GM18909 (cell line): ENCODE measurements at regions not wholly inside any gene's neighbourhood (a gene's known extent, or its start where the extent isn't known, plus 50 kb on each side); places are given as distances from the start of the nearest gene placed in this dataset.

ENCODE experiments used
- ATAC-seq: cut with Tn5 transposase; IDR thresholded peaks from one replicate; pipeline ENCODE4 v1.9.1; 2021; ENCODE audit warnings: mild to moderate bottlenecking; ENCODE audit not compliant: unreplicated experiment, poor library complexity

GRCh38 chr2:4445821-4446220 is 742.4 kb downstream of the DCDC2C start:
- ATAC-seq = no peak

DNA sequence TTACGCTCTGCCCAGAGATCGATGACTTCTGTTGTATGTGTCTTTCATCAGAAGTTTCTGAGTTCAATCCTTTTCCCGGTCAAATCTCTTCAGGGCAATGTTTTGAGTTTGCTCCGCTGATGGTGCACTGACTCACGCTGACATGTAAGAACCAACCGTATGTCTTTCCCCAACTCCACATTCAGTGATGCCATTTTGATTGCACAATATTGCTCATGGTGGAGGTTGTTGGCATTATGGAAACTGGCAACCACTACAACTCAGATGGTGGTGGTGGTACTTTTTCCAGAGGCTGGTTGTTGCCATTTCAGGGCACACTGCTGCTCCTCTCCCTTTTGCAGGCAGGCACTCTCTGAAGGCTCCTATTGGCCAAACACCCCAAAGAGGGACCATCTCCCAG is 751.5 kb downstream of the DCDC2C start:
- no peak for ATAC-seq

GRCh38 chr2:4455486-4456155 is 752.2 kb downstream of the DCDC2C start:
- no peak for ATAC-seq

- ATAC-seq = no peak
Observed at GRCh38 chr2:4464634-4465266, 761.4 kb downstream of the DCDC2C start.

DNA sequence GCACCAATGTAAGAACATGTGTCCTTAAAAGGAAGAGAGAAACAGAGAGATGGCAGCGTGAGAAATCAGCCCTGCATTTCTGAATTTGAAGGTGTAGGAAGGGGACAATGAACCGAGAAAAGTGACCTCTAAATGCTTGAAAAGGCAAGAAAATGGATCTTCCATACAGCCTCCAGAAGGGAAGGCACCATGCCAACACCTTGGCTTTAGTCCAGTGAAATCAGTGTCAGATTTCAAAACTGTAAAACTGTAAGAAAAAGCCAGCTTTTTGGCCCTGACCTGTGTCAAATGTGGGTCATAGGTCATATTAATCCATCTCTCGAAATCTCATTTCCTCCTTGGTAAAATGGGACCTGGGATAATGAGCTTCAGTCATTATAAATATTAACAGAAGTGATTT is 762.3 kb downstream of the DCDC2C start:
- ATAC-seq = no peak

GRCh38 chr2:4475618-4476017 is 772.2 kb downstream of the DCDC2C start:
- ATAC-seq = no peak

DNA sequence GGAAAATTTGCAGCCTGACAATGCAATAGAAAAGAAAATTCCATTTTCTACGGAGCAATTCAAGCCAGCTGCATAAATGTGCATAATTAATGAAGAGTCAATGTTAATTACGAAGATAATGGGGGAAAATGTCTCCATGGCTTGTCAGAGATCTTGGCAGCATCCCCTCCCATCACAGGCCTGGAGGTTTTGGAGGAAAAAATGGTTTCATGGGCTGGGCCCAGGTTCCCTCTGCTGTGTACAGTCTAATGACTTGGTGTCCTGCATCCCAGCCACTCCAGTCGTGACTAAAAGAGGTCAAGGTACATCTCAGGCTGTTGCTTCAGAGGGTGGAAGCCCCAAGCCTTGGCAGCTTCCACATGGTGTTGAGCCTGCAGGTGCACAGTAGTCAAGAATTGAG is 779.7 kb downstream of the DCDC2C start:
- no peak for ATAC-seq

DNA sequence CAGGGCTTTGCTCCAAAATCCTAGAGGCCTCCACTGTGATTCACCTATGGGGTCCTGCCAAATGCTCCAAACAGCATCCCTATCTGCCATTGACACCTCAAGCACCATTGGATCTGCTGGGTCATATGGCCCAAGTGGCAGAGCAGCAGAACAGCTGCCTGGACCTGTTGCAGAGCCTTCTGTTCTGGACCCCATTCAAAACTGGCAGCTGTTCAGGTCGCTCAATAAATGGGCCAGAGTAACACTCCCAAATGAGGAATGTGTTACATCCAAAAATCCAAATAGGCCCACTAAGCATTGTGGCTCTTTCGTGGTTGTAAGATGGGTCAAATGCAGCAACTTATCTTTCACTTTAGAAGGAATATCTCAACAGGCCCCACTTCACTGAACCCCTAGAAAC is 783.6 kb downstream of the DCDC2C start:
- no peak for ATAC-seq

DNA sequence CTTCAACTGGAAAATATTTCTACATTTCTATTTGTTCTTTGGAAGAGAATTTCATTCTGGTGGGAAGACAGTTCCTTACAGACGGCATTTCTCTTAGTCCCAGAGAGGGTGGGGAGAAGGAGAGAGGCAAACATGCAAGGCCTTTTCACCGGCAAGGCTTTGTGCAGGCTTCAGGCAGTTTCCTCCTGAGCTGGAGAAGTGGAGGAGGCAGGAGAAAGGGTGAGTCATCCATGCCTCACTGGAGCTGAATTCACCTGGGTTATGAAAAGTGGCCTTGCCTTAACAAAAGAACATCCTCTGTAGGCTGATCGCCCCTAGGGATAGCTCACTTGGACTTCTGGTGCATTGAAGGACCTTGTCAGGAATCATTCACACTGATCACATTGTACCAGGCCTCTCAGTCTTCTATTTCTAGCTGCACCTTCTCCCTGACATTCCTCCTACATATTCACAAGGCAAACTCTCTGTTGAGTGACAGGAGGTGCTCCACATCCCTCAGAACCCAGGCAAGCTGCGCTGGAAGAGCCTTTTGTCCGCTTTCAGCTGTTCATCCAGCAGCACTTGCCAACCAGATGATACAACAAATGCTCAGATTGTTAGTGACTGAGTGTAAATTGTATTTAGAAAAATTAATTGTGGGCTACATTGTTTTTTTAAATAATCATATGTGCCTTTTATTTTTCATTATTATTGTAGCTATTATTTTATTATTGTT is 796.1 kb downstream of the DCDC2C start:
- no peak for ATAC-seq

DNA sequence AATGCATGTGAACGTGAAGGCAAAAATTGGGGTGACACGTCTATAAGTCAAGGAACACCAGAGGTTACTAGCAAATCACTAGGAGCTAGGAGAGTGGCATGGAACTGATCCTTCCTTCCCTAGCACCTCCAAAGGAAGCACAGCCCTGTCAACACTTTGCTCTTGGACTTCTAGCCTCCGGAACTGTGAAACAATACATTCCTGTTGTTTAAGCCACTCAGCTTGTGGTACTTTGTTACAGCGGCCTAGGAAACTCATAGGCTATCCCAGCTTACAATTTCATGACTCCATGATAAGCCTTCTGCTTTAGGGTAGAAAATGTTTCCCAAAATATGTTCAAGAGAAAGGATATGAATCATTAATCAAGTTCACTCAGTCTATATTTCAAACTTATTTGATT is 798.1 kb downstream of the DCDC2C start:
- ATAC-seq = no peak

- no peak for ATAC-seq
Observed at GRCh38 chr2:4502230-4502843, 799.0 kb downstream of the DCDC2C start.

DNA sequence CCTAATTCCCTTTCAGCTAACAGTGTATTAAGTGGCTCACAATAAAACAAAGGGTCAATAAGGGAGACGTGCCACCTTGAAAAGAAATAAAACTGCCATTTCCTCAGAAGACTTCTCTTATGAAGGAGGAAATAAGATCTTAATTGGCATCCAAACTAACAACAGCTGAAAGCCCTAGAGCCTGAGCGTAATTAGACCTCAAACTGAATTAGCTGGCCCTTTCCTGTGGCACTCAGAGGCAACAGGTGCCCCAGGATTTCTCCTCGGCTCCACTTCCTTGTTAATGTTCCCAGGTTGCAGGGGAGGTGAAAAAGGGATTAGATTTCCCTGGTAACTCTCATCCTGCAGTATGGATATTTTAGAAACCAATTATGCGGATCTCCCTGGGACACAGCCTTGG is 804.3 kb downstream of the DCDC2C start:
- ATAC-seq = no peak

DNA sequence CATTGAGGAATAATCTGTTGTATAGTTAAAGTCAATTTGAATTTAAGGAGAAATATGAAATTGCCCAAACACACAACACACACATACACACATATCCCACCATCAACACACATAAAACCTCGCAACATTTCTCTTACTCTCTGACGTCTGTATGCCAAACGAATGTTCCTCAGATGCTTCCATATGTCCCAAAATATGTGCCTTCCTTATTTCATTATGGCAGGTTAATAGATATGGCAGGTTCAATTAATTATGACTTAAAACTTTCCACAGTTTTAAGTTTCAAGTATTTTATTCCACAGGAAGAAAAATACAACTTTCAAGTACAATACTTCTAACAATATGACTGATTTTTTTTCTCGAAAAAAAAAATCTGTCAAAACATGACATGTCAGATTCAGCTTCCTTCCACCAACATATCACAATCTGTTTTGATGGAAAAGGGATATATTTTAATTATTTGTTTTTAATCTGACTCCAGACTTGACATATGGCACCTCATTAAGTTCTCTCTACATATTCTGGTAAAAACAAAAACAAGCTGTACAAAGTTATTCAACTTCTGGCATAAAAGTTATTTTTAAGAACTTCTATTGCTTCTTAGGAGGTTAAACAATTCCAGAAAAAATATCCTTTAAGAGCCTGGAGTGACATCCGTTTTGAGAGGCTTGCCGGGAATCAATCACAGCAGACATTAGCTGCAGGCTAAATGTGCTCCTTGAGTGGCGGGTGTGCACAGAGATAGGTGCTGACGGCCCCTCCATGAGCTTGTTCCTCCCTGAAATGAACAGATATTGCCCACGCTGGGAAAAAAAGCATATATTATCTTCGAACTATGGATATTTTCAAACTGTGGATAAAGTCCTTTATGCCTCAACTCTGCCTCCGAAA is 812.7 kb downstream of the DCDC2C start:
- ATAC-seq = no peak

DNA sequence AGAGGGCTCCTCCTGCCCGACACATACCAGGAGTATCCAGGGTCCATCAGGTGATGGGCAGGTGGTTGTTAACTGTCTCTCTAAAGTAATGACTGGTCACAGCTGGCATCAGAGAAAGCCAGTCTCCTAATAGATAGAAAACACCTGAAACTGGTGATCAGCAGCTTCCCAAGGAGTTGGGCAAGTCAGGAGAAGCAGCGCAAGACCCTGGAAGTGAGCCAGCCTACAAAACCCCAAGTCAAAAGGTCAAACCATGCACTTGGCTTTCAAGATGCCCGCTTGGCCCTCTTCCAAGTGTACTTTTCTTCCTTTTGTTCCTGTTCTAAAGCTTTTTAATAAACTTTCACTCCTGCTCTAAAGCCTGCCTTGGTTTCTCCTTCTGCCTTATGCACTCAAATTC is 815.2 kb downstream of the DCDC2C start:
- ATAC-seq = no peak

- no peak for ATAC-seq
Observed at GRCh38 chr2:4522498-4523421, 819.4 kb downstream of the DCDC2C start.

GRCh38 chr2:4527416-4527815 is 824.0 kb downstream of the DCDC2C start:
- ATAC-seq = no peak

DNA sequence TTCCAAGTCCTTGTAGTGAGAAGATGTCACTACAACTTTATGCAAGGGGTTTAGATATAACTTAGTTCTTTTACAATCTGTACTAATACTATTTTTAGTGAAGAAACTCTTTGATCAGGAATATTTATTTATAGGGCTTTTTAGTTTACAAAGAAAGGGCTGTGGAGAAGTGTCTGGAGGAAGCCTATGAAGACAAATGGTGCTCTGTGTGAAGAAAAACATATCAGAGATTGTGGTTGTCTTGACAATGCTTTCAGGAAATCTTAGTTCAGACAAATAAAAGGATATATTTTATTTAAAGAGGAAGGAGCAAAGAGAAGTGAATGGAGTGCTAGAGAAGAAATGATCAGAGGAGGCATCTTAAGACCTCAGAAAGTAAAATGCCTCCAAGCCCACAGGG is 824.9 kb downstream of the DCDC2C start:
- ATAC-seq = no peak

DNA sequence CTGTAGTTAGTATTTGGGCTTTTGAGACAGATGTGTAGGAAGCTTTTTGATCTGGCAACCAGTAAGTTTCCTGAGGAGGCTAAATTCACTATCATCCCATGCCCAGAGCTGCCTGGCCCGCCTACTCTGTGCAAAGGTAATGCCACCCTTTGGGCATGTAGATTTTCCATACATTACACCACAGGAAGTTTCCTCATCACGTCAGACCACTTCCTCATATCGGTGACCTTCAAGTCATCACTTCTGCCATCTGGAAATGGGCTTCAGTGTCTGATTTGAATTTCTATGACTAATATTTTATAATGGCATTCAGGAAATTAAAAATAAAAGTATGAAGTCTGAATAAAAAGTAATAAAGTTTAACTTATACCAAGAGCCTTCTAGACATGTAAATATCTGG is 825.4 kb downstream of the DCDC2C start:
- no peak for ATAC-seq

- no peak for ATAC-seq
Observed at GRCh38 chr2:4529738-4530137, 826.4 kb downstream of the DCDC2C start.
